A172 (cell line): ENCODE measurements at regions not wholly inside any gene's neighbourhood (a gene's known extent, or its start where the extent isn't known, plus 50 kb on each side); places are given as distances from the start of the nearest gene placed in this dataset.

Experiments
- DNase-seq: peaks from one replicate; pipeline ENCODE4 v3.0.0-alpha.2; 2015; ENCODE audit warnings: low spot score

DNA sequence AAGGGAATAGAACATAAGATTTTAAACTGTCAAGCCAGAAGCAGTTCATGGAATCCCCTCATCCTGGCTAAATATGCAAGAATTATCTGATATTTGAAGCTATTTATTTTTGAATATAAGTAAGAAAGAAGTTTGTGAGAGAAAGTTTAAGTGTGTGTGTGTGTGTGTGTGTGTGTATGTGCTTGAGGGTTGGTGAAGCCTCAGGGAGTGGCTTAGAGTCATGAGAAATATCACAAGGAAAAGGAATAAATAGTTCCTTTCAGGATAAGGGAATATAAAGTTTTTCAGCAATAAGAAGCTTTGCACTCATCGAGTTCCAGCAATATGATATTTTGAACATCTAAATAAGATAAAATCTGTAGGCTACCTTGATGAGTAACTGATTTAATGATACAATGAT, 359.6 kb downstream of the MEIS1 start:
- no peak for DNase-seq

GRCh38 chr2:66802877-66803276, 368.0 kb downstream of the MEIS1 start:
- DNase-seq, result no peak

DNA sequence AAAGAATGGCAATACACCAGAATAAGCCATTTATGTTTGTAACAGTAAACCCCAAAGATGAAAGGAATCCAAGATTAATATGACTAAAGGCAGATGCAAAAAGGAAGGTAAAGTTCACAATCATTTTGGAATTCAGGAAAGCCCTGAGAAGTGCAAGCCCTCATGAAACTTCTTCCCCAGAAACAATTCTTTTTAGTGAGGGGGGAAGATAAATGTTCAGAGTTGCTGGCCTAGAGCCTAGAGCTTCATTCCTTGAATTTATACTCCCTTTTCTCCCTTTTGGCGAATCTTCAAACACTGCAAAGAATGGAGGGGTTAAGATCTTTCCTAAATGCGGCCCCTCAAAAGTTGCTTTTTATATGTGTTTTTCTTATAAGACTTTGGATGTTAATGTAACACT, 368.8 kb downstream of the MEIS1 start:
- DNase-seq, result no peak

DNA sequence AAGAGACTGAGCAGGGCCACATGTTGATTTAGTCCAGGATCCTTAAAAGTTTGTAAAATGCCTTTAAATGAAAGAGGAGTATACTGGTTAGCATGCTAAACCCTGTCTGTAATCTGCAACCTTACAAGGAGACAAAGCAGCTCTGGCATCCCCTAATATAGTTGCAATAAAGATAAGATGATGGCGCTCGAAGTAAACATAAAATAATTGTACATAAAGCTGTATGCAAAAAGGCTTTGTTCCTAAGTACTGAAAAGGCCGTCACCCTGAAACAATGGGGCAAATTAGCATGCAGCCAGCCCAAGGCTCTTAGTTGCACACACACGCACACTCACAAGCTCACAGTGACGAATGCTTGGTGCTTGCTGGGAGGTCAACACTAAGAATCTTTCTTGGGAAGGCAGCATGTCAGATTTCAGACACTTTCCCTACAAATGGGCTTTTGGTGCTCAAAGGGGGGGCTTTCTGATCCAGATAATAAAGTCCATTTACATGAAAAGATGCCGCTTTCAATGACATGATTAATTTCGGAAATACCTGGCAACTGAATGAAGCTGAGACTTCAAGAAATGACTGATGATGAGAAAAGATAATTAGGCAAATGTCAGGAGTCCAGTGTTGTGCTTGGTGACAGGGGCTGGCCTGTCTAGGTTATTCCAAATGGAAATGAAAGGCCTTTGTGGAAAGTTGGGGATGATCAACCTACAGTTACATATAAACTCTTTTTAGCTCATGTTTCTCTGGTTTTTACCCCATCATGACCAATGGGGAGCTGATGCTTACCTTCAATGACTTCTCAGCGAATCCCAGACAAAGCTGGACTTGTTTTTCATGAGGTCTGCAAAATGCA, 370.3 kb downstream of the MEIS1 start:
- no peak for DNase-seq

GRCh38 chr2:66805968-66806367, 371.0 kb downstream of the MEIS1 start:
- DNase-seq, result no peak

DNA sequence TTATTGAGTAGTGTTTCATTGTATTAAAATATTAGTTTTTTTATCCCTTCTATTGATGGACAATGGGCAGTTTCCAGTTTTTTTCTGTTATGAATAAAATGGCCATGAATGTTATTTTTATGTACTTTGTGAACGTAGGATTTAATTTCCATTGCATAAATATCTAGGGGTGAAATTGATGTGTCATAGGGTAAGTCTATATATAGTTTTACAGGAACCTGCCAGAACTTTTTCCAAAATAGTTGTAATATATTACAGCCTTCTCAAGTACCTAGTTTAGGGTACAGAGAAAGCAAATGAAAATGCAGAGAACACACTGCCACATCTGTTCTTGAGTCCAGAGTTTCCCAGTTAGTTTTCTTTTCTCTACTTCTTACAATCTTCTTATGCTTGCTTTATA, 378.6 kb downstream of the MEIS1 start:
- no peak for DNase-seq

- no peak for DNase-seq
These were observed 379.1 kb downstream of the MEIS1 start for GRCh38 chr2:66813976-66814375.

DNA sequence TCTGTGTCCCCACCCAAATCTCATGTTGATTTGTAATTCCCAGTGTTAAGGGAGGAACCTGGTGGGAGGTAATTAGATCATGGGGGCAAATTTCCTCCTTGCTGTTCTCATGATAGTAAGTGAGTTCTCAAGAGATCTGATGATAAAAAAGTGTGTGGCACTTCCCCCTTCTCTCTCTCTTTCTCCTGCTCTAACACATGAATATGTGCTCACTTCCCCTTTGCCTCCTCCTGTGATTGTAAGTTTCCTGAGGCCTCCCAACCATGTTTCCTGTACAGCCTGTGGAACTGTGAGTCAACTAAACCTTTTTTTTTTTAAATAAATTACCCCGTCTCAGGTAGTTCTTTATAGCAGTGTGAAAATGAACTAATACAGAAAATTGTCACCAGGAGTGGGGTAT, 380.0 kb downstream of the MEIS1 start:
- DNase-seq, result no peak

DNA sequence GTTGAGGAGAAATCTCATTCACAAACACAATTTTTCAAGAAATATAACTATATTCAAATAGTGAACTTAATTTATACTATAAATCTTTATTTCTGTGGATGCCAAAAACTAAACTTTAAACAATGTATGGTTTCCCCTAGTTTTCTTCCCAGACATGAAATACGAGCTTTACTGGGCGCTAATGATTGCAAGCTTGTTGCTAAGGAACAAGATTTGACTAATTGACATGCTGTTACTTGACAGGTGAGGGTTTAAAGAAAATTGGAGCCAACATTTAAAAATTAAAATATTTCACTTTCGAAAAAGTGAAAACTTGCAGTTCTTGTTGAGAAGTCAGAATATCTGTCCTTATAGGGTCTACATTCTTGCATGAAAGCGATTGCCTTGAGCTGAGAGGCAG, 381.0 kb downstream of the MEIS1 start:
- no peak for DNase-seq

DNA sequence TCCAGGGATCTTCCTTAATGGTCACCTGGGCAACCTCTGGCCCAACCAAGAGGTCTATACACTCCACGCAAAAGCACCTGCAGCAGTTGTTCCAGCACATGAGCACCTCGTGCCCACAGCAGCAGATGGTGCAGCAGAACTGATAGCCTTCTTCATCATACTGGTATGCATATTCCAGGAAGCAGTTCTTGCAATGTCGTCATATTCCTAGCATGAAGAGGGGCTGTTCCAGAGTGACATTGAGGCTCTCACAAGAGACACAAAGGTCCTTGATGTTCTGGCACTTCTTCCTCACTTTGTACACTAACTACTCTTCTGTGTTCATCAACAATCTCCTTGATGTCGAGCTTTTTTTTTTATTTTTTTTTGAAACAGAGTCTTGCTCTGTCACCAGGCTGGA, 386.2 kb downstream of the MEIS1 start:
- DNase-seq, result no peak

DNA sequence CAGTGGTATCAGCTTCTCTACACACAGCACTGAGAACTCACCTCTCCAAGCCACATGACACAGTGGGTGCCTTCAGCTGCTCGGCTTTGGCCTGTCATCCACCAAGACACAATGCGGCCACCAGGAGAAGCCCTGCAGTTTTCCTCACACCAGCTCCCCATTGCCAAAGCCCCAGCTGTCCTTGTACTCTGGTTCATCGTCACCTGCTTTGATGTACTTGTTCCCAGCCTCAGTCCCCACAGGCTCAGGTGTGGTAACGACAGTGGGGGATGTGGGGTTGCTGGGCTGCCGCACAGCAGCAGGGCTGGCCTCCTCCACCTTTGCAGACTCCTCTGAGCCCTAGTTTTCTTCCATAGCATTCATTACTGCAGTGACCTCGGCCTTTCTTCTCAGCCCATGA, 387.3 kb downstream of the MEIS1 start:
- no peak for DNase-seq

GRCh38 chr2:66824926-66825325, 390.0 kb downstream of the MEIS1 start:
- DNase-seq, result no peak

- no peak for DNase-seq
These were observed 392.9 kb downstream of the MEIS1 start for GRCh38 chr2:66827851-66828250.

DNA sequence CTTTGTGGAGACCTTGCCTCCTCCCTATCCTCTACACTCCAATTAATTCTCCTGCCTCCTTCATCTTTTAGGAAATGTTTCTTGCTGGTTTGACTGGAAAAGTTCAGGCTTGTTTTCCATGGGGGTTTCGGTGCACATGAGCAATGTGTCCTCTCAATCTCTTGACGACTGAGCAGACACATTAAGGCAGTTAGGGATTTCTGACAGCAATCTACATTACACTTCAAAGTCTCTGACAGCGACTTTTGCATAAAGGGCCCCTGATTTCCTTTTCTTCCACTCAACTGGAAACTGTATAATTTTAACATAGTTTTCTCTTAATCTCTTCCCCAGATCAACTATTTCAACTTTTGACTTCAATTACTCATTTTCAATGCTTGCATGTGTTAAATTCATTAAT, 394.0 kb downstream of the MEIS1 start:
- no peak for DNase-seq

- no peak for DNase-seq
These were observed 396.0 kb downstream of the MEIS1 start for GRCh38 chr2:66830881-66831280.

DNA sequence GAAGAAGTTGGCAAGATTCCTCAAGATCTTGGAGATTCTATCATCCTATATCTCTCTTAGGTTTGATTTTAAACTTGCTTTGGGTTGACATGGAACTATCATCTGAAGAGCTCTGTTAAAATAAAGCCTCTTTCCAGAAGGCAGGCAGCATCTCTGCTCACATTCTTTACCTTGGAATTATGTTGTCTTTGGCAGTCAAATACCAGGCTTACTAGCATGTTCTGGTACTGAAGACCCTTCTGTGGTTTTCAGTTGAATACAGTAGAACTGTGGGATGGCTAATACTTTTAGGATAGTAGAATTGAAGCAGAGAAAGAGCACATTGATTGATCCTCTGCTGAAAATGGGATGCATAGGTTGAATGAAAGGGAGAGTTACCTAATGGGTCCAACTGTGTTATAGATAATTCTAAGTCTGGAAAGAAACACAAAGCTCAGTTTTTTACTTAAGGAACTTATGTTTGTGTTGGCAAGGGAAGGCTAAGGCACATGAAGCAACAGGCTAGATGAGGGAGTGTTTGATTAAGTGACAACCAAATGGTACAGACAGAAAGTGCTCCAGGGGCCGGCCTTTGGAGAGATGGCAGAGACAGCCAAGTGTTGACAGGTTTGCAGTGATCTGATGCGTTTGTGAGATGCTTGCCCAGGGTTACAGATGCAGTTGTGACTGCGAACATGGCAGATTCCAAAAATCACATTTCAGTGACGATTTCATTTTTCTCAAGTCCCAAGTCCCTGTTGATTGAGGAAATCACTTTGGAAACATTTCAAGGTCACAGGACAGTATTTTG, 397.9 kb downstream of the MEIS1 start:
- DNase-seq, result no peak

- no peak for DNase-seq
These were observed 399.9 kb downstream of the MEIS1 start for GRCh38 chr2:66834859-66835258.

- no peak for DNase-seq
These were observed 401.9 kb downstream of the MEIS1 start for GRCh38 chr2:66836851-66837250.

GRCh38 chr2:66839551-66840320, 404.8 kb downstream of the MEIS1 start:
- DNase-seq, result peak; percentile 76

DNA sequence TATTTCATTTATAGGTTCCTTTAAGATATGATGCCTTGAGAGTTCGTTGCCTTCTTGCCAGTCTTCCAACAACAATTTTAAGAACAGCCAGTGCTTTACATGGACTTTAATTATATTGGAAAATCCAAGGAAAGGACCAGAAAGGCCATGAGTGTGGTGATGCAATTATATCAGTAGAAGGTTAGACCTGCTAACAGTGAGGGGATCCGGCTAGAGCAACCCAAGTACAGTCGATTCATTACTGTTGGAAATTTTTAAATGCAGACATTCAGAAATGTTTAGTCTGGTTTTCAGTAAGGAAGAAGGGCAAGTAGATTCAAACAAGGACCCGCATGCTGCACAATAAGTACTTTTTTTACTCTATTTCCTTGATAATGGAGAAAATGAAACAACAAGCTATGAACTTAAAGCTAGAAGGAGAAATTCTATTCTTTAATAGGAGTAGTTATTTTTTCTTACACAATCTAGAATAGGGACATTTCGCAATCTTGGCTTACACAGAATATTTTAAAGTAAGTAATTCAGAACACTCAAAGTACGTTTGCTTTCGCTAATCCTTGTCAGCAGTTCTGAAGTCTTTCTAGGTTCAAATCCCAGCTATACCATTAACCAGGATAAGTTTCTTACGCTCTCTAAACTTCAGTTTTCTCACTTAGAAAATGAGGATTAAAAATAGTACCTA, 405.5 kb downstream of the MEIS1 start:
- no peak for DNase-seq

DNA sequence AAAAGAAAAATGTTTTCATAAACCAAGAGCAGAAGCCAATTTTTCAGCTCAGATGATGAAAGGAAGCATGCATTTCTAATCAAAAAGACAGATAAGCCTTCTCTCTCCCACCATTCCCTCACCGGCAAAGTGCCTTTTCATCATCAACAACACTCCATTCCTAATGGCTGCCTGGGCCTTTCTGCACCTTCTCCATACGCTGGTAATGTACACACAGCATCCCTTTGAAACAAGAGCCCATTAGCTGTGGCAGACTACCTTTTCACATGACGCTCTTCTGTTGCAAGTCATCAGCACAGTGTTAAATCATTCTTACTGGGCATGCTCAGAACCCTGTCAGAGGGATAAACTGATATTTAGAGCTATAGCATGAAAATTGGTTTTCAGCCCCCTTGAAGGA, 408.9 kb downstream of the MEIS1 start:
- DNase-seq, result no peak

DNA sequence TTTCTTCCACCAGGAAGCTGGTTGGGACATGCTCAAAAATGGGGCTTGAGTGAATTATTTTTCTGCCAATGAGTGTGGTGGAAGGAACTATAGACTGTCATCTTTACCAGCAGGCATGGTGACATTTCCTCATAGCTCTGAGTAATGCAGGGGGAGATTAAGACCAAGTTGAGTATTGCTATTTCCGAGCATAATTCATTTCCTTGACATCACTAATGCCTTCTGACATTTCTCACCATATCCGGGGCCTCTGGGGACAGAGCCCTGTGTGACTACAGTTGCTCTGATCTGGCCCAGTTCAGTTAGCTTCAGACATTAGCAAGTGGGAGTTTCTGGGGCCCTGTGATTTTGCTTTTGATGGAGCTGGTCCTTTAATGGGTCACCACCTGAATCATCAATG, 410.4 kb downstream of the MEIS1 start:
- DNase-seq, result peak; percentile 26
